ENCODE measurements at regions not wholly inside any gene's neighbourhood (a gene's known extent, or its start where the extent isn't known, plus 50 kb on each side); places are given as distances from the start of the nearest gene placed in this dataset.

GRCh38 chr12:88698471-88698870 is 118.2 kb upstream of the KITLG start:
- no peak for ATAC-seq

GRCh38 chr12:88693837-88694445 is 113.7 kb upstream of the KITLG start:
- 76 to 83% (median 78%) methylated on average over 1 of the region's 1 CpG for WGBS, 4 donors
- intact Hi-C loops (cut with DNase I) = no loop called here

More at GRCh38 chr12:88698471-88698870, 118.2 kb upstream of the KITLG start:
- WGBS, 4 donors = 84 to 89% (median 87%) methylated on average over 3 of the region's 3 CpGs
- Histone ChIP-seq H3K36me3 (no peaks in the 10 kb centered on the region), H3K9me3 (peaks cover 0 to 8% (median 0%) of the 10 kb centered on the region in 12 donors), H3K4me1 (no peaks in the 10 kb centered on the region), H3K4me3 (no peak overlapping the region), H3K27ac (no peak overlapping the region), H3K27me3 (no peaks in the 10 kb centered on the region)
- intact Hi-C loops (cut with DNase I) = no loop called here
- no peak for TF ChIP-seq CTCF (IDR thresholded peaks at IDR 0.05)
- no peak for TF ChIP-seq POLR2A (IDR thresholded peaks at IDR 0.05)
- DNase-seq = no peak

GRCh38 chr12:88691811-88692210 is 111.5 kb upstream of the KITLG start:
- intact Hi-C loops (cut with DNase I) = no loop called here
- no peak for DNase-seq
- Histone ChIP-seq H3K27ac (no peak overlapping the region), H3K36me3 (no peaks in the 10 kb centered on the region), H3K4me3 (no peak overlapping the region), H3K27me3 (no peaks in the 10 kb centered on the region), H3K9me3 (peaks cover 0 to 22% (median 0%) of the 10 kb centered on the region in 12 donors), H3K4me1 (no peaks in the 10 kb centered on the region)
- TF ChIP-seq CTCF (IDR thresholded peaks at IDR 0.05) (no peak), POLR2A (IDR thresholded peaks at IDR 0.05) (no peak)
- ATAC-seq = no peak

More at GRCh38 chr12:88693837-88694445, 113.7 kb upstream of the KITLG start:
- H3K9me3 ChIP-seq = peaks cover 0 to 16% (median 0%) of the 10 kb centered on the region in 12 donors
- ATAC-seq = no peak
- H3K4me3 ChIP-seq = no peak overlapping the region
- H3K27me3 ChIP-seq = no peaks in the 10 kb centered on the region
- TF ChIP-seq POLR2A (IDR thresholded peaks at IDR 0.05) (no peak), CTCF (IDR thresholded peaks at IDR 0.05) (no peak)
- no peaks in the 10 kb centered on the region for H3K4me1 ChIP-seq
- no peak overlapping the region for H3K27ac ChIP-seq
- DNase-seq = no peak
- no peaks in the 10 kb centered on the region for H3K36me3 ChIP-seq

DNA sequence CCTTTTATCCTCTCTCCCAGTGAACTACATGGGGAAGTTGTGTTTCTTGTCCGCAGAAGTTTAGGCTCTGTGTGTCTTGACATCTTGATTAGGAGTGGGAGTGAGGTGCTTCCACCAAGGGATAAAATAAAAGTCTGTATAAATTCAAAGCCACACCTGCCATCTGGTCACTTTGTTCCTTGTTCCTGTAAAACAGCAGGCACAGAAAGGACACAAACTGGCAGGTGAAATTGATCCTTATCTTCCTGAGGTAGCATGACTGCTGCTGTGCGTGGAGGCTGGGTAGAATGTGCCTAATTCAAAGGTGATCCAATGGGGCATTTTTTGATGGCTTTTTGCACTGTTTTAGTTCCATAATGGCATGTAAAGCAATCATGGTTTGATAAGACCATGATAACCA is 104.3 kb upstream of the KITLG start:
- peaks cover 0 to 16% (median 0%) of the 10 kb centered on the region in 12 donors for H3K9me3 ChIP-seq
- 73 to 95% (median 89%) methylated on average over 2 of the region's 2 CpGs for WGBS, 4 donors
- ATAC-seq = no peak

More for the DNA sequence above, 104.3 kb upstream of the KITLG start:
- no peaks in the 10 kb centered on the region for H3K4me1 ChIP-seq
- H3K27me3 ChIP-seq = no peaks in the 10 kb centered on the region
- H3K27ac ChIP-seq = no peak overlapping the region
- H3K36me3 ChIP-seq = no peaks in the 10 kb centered on the region
- no peak overlapping the region for H3K4me3 ChIP-seq
- TF ChIP-seq POLR2A (IDR thresholded peaks at IDR 0.05) (no peak), CTCF (IDR thresholded peaks at IDR 0.05) (no peak)
- intact Hi-C loops (cut with DNase I) = no loop called here
- no peak for DNase-seq

Data from heart left ventricle (tissue), 16 donors.